Right ventricle myocardium inferior (tissue), 1 donor: ENCODE measurements at regions not wholly inside any gene's neighbourhood (a gene's known extent, or its start where the extent isn't known, plus 50 kb on each side); places are given as distances from the start of the nearest gene placed in this dataset.
"Not testable (repeated sequence)": the region's sequence is repeated elsewhere in the genome, so short reads cannot be mapped to it uniquely, and the experiment has no call there.

Source experiments
- ATAC-seq: fragments of 200-7000 bp; cut with Tn5 transposase; one replicate; pipeline ENCODE4 v1.9.1; 2020; ENCODE audit warnings: mild to moderate bottlenecking, moderate library complexity
- DNase-seq: peaks from one replicate; pipeline ENCODE4 v3.0.0; 2021; ENCODE audit errors: missing footprints
- intact Hi-C: fragments of 100-400 bp; cut with DNase I; formaldehyde crosslinking; loops from one replicate; pipeline ENCODE4 v1.11.0; 2022
- donor health status: DM: no; HTN: yes; CAD: no; lungs with severe emphysema.

- ATAC-seq = no peak
- intact Hi-C loops = no loop called here
- DNase-seq = no peak
Measured at GRCh38 chr4:100908540-100908939, 390.7 kb upstream of the EMCN start.

DNA sequence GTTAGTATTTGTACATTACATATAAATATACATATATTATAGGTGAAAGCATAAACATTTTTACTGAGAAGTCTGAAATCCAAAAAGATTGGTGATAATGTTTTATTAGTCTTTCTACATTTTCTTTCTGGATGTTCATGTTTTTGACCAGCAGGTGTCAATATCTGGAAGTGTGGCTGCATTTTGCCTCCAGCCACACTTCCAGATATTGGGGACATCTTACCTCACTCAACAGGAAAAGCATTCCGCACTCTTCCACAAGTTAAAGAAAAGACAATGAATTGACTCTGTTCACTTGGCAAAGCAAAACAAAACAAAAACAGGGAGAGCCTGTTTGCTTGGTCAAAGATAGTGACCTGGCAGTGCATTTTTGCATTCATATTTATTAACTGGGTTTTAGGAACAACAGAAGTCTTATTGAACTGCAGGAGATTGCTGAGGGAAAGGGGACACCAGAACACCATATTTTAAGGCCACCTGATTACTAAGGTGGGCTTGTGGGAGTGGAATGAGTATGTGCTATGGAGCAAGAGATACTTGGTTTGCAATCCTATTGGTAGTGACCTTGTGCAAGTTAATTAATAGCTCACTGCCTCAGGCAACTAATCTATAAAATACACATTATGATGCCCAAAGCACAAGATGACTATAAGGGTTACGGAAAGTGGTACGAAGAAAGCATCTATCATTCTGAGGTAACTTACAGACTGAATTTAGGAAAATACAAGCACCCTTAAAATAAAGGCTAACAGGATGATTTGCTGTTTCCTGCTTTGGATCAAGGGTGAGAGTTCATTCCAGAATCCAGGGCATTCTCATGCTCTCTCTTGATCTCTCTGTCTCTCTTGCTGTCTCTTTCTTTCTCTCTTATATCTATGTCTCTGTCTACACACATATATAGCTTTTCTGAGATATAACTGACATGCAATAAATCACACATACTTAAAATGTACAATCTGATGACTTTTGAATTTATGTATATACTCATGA is 389.9 kb upstream of the EMCN start:
- DNase-seq (no peak), ATAC-seq (no peak)
- intact Hi-C loops = no loop called here

- no peak for ATAC-seq
- intact Hi-C loops = no loop called here
- DNase-seq = no peak
Measured at GRCh38 chr4:100906973-100907372, 389.2 kb upstream of the EMCN start.

- DNase-seq = peak; percentile 58
- ATAC-seq, intact Hi-C loops: not testable (repeated sequence)
Measured at GRCh38 chr4:100900945-100901344, 383.1 kb upstream of the EMCN start.

DNA sequence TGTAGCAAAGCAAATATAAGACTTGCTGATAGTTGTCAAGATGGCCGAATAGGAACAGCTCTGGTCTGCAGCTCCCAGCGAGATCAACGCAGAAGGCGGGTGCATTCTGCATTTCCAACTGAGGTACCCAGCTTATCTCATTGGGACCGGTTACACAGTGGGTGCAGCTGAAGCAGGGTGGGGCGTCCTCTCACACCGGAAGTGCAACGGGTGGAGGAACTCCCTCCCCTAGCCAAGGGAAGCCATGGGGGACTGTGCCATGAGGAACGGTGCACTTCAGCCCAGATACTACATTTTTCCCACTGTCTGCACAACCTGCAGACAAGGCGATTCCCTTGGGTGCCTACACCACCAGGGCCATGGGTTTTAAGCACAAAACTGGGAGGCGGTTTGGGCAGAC is 382.3 kb upstream of the EMCN start:
- ATAC-seq = no peak
- DNase-seq = no peak
- intact Hi-C loops = no loop called here

GRCh38 chr4:100898844-100899243 is 381.0 kb upstream of the EMCN start:
- DNase-seq (no peak), ATAC-seq (no peak)
- intact Hi-C loops = no loop called here

DNA sequence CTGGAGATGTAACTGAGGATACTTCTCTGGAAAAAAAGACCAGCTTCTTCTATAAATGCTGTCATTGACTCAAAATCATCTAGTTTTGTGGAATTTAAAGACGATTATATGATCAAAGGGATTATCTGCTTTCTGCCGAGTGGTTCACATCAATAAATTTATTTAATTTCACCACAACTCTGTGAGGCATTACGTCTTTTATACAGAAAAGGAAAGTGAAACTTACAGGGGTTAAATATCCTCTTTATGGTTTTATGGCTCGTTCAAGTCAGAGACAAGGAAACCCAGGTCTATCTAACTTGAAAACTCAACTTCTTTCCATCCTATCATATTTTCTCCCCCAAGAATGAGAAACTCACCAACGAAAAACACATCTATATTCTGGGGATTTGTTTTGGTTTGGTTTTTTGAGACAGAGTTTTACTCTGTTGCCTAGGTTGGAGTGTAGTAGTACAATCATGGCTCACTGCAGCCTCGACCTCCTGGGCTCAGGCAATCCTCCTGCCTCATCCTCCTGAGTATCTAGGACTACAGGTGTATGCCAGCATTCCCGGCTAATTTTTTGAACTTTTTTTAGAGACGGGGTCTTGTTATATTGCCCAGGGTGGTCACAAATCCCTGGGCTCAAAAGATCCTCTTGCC is 377.9 kb upstream of the EMCN start:
- DNase-seq = no peak

GRCh38 chr4:100894339-100894870 is 376.6 kb upstream of the EMCN start:
- DNase-seq (no peak), ATAC-seq (no peak)
- intact Hi-C loops = no loop called here

More for the DNA sequence above, 377.9 kb upstream of the EMCN start:
- intact Hi-C loops = no loop called here
- ATAC-seq = no peak

DNA sequence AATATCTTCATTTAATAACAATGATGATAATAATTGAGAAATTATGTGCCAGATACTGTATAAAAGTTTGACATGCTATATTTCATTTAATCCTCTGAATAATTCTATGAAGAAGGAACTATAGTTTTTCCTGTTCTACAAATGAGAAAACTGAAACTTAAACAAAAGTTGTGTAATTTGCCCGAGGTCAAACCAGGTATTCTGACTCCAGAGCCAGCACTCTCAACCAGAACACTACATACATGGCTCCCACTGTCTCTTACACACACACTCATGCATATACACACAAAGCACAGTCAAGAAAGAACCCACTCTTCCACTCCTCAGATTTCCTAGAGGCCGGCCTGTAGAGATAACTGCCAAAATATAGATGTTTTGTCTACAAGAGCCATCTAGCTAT is 374.0 kb upstream of the EMCN start:
- intact Hi-C loops = no loop called here
- ATAC-seq (no peak), DNase-seq (no peak)

GRCh38 chr4:100889898-100890297 is 372.1 kb upstream of the EMCN start:
- DNase-seq = no peak
- ATAC-seq = no peak
- intact Hi-C loops = no loop called here

GRCh38 chr4:100889401-100889800 is 371.6 kb upstream of the EMCN start:
- intact Hi-C loops = no loop called here
- DNase-seq (no peak), ATAC-seq (no peak)

DNA sequence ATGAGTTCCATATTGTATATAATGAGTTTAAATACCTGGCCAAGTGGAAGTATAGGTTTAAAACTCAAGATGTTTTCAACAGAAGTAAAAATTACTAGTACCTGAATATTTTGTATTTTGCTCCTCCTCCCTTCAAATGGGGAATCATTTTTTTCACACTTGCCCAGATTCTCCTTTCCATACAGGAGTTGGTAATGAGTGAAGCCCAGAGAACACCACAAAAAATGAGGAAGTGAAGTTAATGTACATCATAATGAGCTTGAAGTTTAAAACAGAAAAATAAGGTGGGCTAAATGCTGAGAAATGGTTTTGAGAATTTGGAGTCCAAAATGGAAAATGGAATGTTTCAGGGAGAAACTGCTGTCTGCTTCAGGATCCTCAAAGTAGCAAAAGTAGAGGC is 364.8 kb upstream of the EMCN start:
- no peak for ATAC-seq
- no peak for DNase-seq
- intact Hi-C loops = no loop called here

DNA sequence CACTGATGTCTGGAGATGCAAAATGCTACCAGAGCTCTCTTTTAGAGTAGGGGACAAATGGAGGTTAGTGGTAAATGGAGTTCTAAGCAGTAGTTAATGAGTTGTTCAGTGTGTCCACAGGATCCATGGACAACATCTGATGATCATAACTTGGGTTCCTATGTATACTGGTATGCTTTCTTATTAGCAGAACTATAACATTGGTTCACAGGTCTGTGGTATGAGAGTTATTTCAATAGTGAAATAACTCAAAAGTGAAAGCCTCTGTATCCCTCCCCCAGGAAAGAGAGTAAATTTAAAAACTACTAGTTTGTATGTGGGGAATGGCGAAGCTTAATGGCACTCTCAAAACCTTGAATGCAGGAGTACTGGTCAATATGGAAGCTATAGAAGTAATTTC is 363.5 kb upstream of the EMCN start:
- intact Hi-C loops = no loop called here
- DNase-seq (no peak), ATAC-seq (no peak)

GRCh38 chr4:100880011-100880410 is 362.2 kb upstream of the EMCN start:
- intact Hi-C loops = no loop called here
- no peak for DNase-seq
- no peak for ATAC-seq

DNA sequence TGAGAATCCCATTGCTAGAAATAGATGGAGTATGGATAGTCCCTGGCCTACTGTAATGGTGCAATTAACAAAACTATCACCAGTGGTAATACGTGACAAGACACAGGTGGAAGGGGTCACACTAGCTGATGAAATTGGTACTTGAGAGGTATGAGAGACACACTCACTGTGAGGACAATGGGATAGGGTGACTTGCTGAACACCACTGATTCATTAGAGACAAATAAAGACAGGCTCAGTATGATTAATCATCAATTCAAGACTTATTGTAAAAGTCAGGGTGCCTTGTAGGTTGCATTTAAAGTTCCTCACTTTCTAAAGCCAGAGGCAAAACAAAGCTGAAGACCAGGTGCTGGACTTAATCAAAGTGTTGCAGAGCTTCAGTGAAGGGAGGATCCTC is 361.6 kb upstream of the EMCN start:
- ATAC-seq (no peak), DNase-seq (no peak)
- intact Hi-C loops = no loop called here

DNA sequence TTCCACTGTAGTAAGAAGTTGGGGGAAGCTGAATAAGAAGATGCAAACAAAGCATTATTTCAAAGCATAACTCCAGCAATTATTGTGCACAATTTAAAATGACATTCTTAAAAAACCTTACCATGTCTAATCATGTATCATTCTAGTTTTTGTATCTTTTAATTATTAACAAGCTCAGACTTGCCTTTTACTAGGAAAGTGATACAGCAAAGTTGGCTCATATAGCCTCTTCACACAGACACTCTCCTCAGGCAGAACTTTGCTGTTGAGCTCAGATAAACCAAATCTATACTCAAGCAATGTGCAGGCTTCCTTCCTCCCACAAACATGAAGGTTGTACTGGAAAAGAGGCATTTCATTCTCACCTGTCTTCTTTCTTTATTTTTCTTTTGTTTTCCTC is 358.7 kb upstream of the EMCN start:
- intact Hi-C loops = no loop called here
- ATAC-seq (no peak), DNase-seq (no peak)

DNA sequence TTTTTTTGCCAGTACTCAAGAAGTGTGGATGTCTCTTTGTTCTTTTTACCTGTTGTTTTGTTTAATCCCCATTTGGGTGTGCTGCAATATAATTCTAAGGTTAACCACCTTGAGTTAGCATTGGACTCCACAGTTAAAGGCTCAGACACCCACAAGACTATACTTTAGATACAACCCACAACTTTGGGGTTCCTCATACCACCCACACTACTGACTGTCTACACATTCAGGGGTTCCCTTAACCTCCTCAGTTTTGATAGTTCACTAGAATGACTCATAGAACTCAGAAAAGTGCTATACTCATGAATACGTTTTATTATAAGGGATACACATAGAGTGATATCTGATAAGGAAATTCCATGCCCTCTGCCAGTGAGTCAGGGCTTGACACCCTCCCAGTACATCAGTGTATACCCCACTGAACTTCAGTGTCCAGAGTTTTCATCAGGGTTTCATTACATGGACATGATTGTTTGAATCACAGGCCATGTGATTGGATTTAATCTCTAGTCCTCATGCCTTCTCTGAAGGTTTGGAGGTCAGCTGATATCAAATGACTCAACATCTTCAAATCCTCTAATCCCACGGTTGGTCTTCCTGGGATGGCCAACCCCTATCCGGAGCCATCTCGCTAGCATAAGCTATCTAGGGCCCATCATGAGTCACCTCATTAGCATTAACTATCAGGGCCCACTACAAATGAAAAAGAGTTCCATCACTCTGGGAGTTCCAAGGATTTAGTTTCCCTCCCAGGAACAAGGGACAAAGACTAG is 357.7 kb upstream of the EMCN start:
- no peak for DNase-seq
- no peak for ATAC-seq
- intact Hi-C loops = no loop called here

DNA sequence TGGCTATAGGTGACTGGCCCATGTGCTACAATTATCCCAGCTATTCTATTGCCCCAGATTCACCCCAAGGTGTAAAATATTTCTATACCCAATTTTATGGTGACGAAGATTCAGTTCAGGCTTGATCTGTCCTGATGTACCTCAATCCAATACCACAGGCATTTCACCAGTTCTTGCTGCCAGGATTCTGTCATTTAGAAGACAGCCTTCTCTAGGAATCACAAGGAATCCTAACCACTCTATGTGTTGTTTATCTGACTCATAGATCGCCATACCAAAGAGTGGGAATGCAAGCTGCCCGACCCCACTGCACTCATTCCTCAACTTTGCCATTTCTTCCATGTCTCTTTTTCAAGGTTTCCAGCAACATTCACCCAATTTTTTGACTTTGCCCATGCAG is 355.0 kb upstream of the EMCN start:
- DNase-seq (no peak), ATAC-seq (no peak)
- intact Hi-C loops = no loop called here
